ENCODE measurements at regions not wholly inside any gene's neighbourhood (a gene's known extent, or its start where the extent isn't known, plus 50 kb on each side); places are given as distances from the start of the nearest gene placed in this dataset.
"Not testable (repeated sequence)": the region's sequence is repeated elsewhere in the genome, so short reads cannot be mapped to it uniquely, and the experiment has no call there.

- no peaks in the 10 kb centered on the region for H3K27me3 ChIP-seq (ENCODE audit: insufficient read depth, low read depth, low read length)
- no peaks in the 10 kb centered on the region for H3K9me2 ChIP-seq (ENCODE audit: insufficient read depth, low read length)
- H3K4me2 ChIP-seq (ENCODE audit: low read length), result no peak overlapping the region
- H4K20me1 ChIP-seq (ENCODE audit: insufficient read depth), result no peaks in the 10 kb centered on the region
- H3K36me3 ChIP-seq (ENCODE audit: insufficient read depth, low read length), result no peaks in the 10 kb centered on the region
- no peaks in the 10 kb centered on the region for H3F3A ChIP-seq (ENCODE audit: insufficient read depth, low read length, poor library complexity, severe bottlenecking)
- no peak overlapping the region for H2AFZ ChIP-seq (ENCODE audit: low read depth, low read length)
- no peak overlapping the region for H3K9ac ChIP-seq (ENCODE audit: low read length)
- H3K27ac ChIP-seq (ENCODE audit: low read length), result no peak overlapping the region
- no peak for TF ChIP-seq SMC3 (conservative IDR thresholded peaks at IDR 0.05; ENCODE audit: poor library complexity)
- TF ChIP-seq MXI1 (conservative IDR thresholded peaks at IDR 0.05; ENCODE audit: poor library complexity, severe bottlenecking), result no peak
- no peak for TF ChIP-seq EP300 (conservative IDR thresholded peaks at IDR 0.05; ENCODE audit: poor library complexity, severe bottlenecking)
- no peak for TF ChIP-seq TAF1 (IDR thresholded peaks at IDR 0.05; ENCODE audit: low read depth)
- TF ChIP-seq RAD21 (conservative IDR thresholded peaks at IDR 0.05), result no peak
- TF ChIP-seq EZH2 (IDR thresholded peaks at IDR 0.05; ENCODE audit: borderline replicate concordance, insufficient read depth, low read length, poor library complexity, severe bottlenecking), result no peak
- no peak for TF ChIP-seq CTCF (IDR thresholded peaks at IDR 0.05; ENCODE audit: poor library complexity, severe bottlenecking)
- H3K4me3 ChIP-seq (ENCODE audit: low read length), result no peak overlapping the region
- no peaks in the 10 kb centered on the region for H3K79me2 ChIP-seq (replicated peaks; ENCODE audit: insufficient read depth, low read length)
- no peaks in the 10 kb centered on the region for H3K9me3 ChIP-seq (ENCODE audit: low read length)
Measured at GRCh38 chr3:30539206-30539605, 67.2 kb upstream of the TGFBR2 start.

- H3K4me2 ChIP-seq (ENCODE audit: low read length), result no peak overlapping the region
- H3K27ac ChIP-seq (ENCODE audit: low read length), result no peak overlapping the region
- H3K9ac ChIP-seq (ENCODE audit: low read length), result no peak overlapping the region
Measured at GRCh38 chr3:30539772-30540171, 66.6 kb upstream of the TGFBR2 start.

GRCh38 chr3:30541156-30541555 lies 65.2 kb upstream of the TGFBR2 start:
- H3K9ac ChIP-seq (ENCODE audit: low read length); H3K27ac ChIP-seq (ENCODE audit: low read length); H3K4me2 ChIP-seq (ENCODE audit: low read length); H3K4me3 ChIP-seq (ENCODE audit: low read length); H3K27me3 ChIP-seq (ENCODE audit: insufficient read depth, low read depth, low read length); H4K20me1 ChIP-seq (ENCODE audit: insufficient read depth); H3K9me2 ChIP-seq (ENCODE audit: insufficient read depth, low read length); H2AFZ ChIP-seq (ENCODE audit: low read depth, low read length); H3F3A ChIP-seq (ENCODE audit: insufficient read depth, low read length, poor library complexity, severe bottlenecking); H3K79me2 ChIP-seq (replicated peaks; ENCODE audit: insufficient read depth, low read length); H3K9me3 ChIP-seq (ENCODE audit: low read length); H3K36me3 ChIP-seq (ENCODE audit: insufficient read depth, low read length): not testable (repeated sequence)

More at GRCh38 chr3:30539772-30540171, 66.6 kb upstream of the TGFBR2 start:
- Histone ChIP-seq H3K4me3 (ENCODE audit: low read length) (no peak overlapping the region), H3K27me3 (ENCODE audit: insufficient read depth, low read depth, low read length) (no peaks in the 10 kb centered on the region), H2AFZ (ENCODE audit: low read depth, low read length) (no peak overlapping the region), H3F3A (ENCODE audit: insufficient read depth, low read length, poor library complexity, severe bottlenecking) (no peaks in the 10 kb centered on the region), H3K9me3 (ENCODE audit: low read length) (no peaks in the 10 kb centered on the region), H3K9me2 (ENCODE audit: insufficient read depth, low read length) (no peaks in the 10 kb centered on the region), H3K36me3 (ENCODE audit: insufficient read depth, low read length) (no peaks in the 10 kb centered on the region), H3K79me2 (replicated peaks; ENCODE audit: insufficient read depth, low read length) (no peaks in the 10 kb centered on the region), H4K20me1 (ENCODE audit: insufficient read depth) (no peaks in the 10 kb centered on the region)
- TF ChIP-seq REST (IDR thresholded peaks at IDR 0.05; ENCODE audit: borderline replicate concordance) (no peak), CTCF (IDR thresholded peaks at IDR 0.05; ENCODE audit: poor library complexity, severe bottlenecking) (no peak), EP300 (conservative IDR thresholded peaks at IDR 0.05; ENCODE audit: poor library complexity, severe bottlenecking) (no peak), POLR2AphosphoS5 (IDR thresholded peaks at IDR 0.05) (no peak), MXI1 (conservative IDR thresholded peaks at IDR 0.05; ENCODE audit: poor library complexity, severe bottlenecking) (no peak)

Data from neural cell (in vitro differentiated cells).